ENCODE measurements at regions not wholly inside any gene's neighbourhood (a gene's known extent, or its start where the extent isn't known, plus 50 kb on each side); places are given as distances from the start of the nearest gene placed in this dataset.
"Not testable (repeated sequence)": the region's sequence is repeated elsewhere in the genome, so short reads cannot be mapped to it uniquely, and the experiment has no call there.

DNA sequence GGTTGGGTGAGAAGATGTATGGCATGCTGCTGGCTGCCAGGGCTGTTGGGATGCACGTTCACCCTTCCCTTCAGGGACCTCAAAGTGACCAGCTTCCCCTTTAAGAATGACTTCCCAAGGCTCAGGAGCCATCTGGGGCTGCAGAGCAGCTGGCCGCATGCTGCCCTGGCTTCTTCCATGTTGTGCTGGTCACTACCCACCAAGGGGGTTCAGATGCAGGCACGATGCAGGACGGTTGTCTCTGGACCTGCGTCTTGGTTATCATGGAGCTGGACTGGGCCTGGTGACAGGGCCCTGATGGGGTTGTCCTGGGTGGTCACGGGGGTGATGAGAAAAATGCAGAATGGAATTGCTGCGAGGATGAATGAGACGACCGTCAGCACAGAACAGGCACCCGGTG, 297.8 kb downstream of the POTED start:
- not testable (repeated sequence) for ATAC-seq

DNA sequence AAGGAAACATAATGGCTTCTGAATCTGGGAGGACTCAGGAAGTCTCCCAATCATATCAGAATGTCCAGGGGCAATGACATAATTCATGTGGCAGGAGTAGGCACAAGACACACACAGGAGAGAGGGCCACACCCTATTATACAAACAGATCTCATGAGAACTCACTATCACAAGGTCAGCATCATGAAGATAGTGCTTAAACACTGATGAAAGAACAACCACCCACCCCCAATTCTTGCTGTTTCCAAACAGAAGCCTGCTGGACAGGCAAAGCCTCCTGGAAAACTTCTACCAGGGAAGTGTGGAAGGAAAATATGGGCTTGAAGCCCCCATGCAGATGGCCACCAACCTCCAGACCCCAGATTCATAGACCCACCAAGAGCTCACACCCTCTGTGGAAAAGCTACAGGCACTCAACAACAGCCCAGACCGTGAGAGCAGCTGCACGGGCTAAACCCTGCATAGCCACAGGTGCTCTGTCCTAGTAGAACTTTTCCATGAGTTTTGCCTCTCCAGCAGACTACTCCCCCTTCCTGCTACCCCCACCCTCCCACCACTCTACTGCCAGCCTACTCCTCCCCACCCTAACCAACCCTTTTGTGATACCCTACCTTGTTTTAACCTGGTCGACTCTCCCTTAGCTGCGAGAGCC, 287.1 kb downstream of the POTED start:
- not testable (repeated sequence) for ATAC-seq

DNA sequence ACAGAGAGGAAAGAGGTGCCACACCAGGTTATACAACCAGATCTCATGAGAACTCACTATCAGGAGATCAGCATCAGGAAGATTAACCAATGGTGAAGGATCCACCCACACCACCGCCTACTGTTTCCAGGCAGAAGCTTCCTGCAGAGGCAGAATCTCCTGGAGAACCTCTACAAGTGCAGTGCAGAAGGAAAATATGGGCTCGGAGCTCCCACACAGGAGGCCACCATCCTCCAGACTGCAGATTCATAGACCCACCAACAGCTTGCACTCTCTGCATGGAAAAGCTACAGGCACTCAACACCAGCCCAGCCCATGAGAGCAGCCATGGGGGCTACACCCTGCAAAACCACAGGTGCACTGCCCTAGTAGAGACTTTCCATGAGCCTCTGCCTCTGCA, 284.0 kb downstream of the POTED start:
- not testable (repeated sequence) for ATAC-seq

DNA sequence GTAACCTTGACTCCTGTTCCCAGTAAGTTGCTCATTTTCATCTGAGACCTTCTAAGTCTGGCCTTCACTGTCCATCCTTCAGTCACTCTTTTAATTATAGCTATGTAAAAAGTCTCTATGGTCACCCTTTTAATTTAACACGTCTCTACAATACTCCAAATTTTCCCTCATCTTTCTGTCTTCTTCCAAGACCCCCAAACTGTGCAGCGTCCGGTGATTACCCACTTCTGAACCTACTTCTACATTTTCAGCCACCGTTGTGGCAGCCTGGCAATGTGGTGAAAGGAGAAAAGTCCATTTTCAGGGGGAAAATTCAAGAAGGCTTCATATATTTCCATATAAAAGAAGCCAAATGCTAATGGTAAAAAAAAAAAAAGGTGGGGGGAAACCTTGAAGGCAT, 283.4 kb downstream of the POTED start:
- not testable (repeated sequence) for ATAC-seq

DNA sequence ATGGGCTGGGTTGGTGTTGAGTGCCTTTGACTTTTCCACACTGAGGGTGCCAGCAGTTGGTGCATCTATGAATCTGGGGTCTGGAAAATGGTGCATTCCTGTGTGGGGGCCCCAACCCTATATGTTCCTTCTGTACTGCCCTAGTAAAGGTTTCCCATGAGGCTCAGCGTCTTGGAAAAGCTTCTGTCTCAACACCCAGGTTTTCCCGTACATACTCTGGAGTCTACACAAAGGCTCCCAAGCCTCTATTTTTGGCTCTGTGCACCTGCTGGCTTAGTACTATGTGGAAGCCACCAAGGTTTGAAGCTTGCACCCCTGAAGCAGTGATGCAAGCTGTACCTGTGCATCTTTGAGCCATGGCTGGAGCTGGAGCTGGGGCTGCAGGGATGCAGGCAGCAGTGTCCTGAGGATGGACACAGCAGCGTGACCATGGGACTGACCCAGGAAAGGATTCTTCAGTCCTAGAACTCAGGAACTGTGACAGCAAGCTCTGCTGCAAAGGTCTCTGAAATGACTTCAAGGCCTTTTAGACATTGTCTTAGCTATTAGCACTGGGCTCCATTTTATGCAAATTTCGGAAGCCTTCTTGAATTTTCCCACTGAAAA, 282.7 kb downstream of the POTED start:
- ATAC-seq = not testable (repeated sequence)

DNA sequence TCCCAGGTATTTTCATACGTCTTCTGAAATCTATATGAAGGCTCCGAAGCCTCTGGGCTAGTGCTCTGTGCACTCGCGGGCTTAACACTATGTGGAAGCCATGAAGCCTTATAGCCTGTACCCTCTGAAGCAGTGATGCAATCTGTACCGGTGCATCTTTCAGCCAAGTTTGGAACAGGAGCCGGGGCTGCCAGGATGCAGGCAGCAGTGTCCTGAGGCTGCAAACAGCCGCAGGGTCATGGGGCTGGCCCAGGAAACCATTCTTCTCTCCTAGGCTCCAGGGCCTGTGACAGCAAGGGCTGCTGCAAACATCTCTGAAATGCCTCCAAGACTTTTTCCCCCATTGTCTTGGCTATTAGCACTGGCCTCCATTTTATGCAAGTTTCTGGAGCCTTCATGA, 279.6 kb downstream of the POTED start:
- ATAC-seq = not testable (repeated sequence)

DNA sequence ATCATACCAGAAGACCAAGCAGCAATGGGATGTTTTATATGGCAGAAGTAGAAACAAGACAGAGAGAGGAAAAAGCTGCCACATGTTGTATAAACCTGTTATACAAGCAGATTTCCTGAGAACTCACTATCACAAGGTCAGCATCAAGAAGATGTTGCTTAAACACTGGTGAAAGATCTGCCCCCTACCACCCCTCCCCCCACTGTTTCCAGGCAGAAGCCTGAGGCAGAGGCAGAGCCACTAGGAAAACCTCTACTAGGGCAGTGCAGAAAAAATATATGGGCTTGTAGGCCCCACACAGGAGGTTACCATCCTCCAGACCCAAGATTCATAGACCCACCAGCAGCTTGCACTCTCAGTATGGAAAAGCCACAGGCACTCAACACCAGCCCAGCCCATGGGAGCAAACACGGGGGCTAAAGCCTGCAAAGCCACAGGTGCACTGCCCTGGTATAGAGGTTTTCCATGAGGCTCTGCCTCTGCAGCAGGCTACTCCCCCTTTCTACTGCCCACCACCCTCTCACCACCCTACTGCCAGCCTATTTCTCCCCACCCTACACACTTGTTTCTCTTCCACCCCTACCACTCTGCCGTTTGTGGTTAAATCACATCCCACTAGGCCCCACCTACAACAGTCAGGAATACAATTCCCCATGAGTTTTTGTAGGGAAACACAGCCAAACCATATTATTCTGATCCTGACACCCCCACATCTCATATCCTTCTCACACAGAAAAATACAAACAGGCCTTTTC, 274.2 kb downstream of the POTED start:
- ATAC-seq = not testable (repeated sequence)

DNA sequence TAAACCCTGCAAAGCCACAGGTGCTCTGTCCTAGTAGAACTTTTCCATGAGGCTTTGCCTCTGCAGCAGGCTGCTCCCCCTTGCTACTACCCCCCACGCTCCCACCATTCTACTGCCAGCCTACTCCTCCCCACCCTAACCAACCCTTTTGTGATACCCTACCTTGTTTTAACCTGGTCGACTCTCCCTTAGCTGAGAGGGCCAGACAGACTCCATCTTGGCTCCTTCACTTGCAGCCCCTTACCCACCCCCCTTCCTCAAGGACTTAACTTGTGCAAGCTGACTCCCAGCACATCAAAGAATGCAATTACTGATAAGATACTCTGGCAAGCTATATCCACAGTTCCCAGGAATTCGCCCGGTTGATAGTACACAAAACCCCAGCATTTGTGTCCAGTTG, 267.9 kb downstream of the POTED start:
- not testable (repeated sequence) for ATAC-seq

DNA sequence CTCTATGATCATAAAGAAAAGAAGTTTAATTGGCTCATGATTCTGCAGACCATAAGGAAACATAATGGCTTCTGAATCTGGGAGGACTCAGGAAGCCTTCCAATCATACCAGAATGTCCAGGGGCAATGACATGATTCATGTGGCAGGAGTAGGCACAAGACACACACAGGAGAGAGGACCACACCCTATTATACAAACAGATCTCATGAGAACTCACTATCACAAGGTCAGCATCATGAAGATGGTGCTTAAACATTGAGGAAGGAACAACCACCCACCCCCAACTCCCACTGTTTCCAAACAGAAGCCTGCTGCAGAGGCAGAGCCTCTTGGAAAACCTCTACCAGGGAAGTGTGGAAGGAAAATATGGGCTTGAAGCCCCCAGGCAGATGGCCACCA, 267.4 kb downstream of the POTED start:
- ATAC-seq = not testable (repeated sequence)

DNA sequence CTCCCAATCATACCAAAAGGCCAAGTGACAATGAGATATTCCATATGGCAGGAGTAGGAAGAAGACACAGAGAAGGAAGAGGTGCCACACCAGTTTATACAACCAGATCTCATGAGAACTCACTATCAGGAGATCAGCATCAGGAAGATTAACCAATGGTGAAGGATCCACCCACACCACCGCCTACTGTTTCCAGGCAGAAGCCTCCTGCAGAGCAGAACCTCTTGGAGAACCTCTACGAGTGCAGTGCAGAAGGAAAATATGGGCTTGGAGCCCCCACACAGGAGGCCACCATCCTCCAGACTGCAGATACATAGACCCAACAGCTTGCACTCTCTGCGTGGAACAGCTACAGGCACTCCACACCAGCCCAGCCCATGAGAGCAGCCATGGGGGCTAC, 264.4 kb downstream of the POTED start:
- ATAC-seq = not testable (repeated sequence)

DNA sequence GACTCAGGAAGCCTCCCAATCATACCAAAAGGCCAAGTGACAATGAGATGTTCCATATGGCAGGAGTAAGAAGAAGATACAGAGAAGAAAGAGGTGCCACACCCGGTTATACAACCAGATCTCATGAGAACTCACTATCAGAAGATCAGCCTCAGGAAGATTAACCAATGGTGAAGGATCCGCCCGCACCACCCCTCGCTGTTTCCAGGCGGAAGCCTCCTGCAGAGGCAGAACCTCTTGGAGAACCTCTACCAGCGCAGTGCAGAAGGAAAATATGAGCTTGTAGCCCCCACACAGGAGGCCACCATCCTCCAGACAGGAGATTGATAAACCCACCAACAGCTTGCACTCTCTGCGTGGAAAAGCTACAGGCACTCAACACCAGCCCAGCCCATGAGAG, 245.1 kb downstream of the POTED start:
- no peak for ATAC-seq

DNA sequence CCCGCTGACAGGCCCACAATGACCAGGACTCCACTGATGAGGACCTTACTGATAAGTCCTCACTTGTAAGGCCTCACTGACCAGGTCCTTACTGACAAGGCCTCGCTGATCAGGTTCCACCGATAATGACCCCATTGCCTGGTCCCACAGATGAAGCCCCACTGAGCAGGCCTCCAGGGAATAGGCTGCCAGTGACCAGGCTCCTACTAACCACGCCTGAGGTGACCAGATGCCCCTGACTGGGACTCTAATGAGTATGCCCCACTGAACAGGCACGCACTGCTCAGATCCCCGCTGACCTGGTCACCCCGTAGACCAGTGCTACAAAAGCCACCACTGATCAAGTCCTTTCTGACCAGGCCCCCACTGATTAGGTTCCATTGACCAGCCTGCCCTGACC, 241.2 kb downstream of the POTED start:
- ATAC-seq = not testable (repeated sequence)

DNA sequence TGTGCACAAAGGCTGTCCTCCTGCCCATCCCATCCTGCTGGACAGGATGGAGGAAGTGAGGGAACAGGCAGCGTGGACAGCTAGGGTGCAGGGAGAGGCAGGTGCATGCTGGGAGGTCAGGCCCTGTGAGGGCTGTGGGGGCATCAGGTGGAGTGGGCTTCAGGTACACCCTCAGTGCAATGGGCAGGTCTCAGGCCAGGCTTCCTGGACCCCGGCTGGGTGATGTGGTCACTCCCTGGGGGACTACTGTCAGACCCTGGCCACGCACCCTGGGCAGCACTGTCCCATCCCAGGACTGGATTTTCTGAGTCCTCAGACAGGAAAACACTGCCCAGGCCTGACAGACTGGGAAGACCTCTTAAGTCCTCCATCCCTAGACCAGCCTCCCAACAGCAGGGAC, 239.9 kb downstream of the POTED start:
- ATAC-seq = not testable (repeated sequence)

DNA sequence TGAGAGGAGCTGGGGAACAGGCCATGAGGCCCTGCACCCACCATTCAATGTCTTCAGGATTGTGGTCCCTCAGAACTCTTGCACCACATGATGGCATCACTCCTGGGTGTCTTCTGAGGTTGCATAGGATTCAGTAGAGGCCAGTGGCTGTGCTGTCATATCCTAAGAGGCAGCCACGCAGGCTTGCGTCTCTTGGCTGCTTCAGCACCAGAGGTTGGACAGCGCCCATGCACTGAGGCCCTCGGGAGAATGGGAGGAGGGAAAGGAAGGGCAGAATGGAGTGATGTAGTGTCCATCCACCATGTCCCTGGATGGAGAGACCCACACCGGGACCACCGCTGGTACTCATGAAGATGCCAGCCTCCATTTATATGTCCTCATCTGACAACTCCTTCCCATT, 237.1 kb downstream of the POTED start:
- not testable (repeated sequence) for ATAC-seq

DNA sequence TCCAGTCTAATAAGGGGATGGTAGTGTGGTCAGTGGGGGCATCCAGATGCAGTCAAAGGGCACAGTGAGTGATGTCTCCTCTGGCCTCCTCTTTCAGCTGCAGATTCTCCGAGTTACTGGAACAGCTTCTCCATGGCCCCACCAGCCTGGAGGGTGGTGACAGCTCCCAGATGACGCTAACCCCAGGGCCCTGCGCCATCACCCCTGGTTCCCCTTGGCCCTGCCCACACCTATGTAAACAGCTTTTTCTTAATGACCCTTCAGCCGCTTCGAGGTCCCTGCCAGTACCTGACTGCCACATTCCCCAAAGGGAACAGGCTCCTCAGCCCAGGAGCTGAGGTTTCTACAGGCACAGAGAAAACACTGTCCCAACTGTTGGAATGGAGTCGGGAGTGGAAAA, 235.0 kb downstream of the POTED start:
- not testable (repeated sequence) for ATAC-seq

DNA sequence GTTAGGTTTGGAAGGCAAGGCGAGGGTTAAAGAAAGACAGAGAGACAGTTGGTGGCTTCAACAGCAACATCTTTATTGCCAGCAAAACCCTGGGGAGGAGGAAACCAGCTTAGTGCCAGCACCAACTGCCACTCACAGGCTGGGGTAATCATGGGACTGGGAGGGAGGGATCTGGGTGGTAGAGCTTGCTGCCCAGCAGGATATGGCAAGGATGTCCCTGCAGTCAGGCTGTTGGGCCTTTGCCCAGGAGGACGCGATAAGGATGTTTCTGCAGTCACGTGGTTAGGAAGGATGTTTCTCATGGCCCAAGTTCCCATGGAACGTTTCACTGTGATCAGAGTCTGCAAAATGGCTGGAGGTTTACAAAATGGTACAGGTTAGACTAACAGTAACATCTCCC, 233.5 kb downstream of the POTED start:
- not testable (repeated sequence) for ATAC-seq

DNA sequence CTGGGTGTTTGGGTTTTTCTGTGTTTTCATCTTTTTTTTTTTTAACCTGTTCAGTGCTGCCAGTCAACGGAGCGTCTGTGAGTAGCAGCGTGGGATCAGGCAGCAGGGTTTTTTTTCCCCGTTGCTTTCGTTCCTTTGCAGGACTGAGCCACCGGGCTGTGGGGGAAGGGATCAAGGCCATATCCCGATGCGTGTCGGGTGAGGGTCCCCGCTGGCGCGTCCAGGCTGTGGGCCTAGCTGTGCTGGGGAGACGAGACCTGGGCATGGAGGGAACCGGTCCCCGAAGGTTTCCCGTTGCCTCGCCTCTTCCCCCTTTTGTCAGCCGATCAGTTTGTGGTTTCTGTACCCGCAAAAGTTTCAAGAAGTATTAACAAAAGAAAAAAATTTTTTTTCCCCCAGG, 218.1 kb downstream of the POTED start:
- not testable (repeated sequence) for ATAC-seq

DNA sequence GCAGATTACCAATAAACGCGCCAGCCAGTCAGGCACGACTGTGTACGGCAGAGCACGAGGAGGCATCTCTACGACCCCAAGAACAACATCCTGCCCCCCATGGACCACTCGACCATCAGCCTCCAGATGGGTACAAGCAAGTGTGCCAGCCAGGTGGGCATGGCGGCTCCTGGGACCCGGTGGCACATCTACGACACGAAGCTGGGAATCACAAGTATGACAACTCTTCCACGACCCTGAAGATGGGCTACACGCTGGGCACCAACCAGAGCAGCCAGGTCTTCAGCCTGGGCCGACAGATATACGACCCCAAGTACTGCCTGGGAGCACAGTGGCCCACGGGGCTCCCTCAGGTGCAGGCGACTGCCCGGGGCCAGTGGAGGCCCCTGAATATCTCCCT, 217.6 kb downstream of the POTED start:
- ATAC-seq = no peak

DNA sequence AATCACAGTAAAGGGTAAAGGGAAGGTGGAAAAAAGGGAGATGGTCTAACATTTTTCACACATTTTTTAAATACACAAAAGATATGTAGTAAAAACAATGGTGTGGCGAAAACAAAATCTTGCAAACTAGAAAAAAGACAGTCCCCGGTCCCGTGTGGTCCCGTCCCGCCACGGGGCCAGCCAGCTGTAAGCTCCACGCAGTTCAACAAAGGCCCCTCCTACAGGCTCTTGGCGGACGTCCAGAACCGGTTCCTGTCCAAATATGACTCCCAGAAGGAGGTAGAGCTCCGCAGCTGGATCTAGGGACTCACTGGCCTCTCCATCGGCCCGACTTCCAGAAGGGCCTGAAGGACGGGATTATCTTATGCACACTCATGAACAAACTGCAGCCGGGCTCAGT, 216.9 kb downstream of the POTED start:
- ATAC-seq = not testable (repeated sequence)

DNA sequence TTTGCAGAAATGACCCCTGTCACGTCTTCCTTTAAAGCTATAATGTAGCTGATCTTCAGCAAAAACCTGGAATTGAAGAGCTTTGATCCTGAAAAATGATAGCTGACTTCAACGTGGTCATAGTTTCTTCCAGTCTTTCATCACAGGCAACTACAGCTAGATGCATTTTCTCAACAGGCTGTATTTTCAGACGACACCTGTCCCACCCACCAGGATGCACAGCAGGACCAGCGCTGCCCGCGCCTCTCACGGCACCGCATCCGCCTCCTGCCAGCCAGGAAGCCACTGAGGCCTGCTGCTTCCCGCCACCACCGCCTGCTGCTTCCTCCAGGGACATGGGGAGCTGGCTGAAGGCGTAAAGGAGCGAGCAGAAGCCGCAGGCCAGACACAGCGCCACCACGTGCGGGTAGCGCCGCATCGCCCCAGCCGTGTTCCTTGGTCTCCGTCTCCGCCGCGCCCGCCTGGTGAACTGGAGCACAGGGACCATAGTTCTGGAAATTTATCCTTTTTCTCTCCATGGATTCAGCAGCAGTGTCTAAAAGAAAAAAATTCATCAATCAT, 215.7 kb downstream of the POTED start:
- not testable (repeated sequence) for ATAC-seq

DNA sequence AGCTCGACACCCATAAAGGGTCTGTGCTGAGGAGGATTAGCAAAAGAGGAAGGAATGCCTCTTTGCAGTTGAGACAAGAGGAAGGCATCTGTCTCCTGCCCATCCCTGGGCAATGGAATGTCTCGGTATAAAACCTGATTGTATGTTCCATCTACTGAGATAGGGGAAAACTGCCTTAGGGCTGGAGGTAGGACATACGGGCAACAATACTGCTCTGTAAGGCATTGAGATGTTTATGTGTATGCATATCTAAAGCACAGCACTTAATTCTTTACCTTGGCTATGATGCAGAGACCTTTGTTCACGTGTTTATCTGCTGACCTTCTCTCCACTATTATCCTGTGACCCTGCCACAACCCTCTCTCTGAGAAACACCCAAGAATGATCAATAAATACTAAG, 210.7 kb downstream of the POTED start:
- ATAC-seq = not testable (repeated sequence)

DNA sequence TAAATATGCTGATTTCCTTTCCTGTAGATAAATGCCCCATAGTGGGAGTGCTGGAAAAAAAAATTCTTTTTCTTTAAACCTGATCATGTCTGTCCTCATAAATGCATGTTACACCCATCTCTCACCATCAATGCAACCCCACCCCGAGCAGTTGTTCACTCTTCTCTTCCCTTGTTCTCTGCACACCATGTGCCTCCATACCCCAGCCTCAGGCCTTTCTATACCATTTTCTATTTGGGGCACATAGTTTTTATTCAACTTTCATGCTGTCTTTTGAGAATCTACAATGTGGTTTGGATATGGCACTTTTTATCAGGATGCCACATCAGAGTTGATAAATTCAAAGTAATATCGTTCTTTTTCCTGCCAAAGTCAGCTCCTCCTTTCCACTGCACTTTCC, 202.6 kb downstream of the POTED start:
- ATAC-seq = not testable (repeated sequence)

DNA sequence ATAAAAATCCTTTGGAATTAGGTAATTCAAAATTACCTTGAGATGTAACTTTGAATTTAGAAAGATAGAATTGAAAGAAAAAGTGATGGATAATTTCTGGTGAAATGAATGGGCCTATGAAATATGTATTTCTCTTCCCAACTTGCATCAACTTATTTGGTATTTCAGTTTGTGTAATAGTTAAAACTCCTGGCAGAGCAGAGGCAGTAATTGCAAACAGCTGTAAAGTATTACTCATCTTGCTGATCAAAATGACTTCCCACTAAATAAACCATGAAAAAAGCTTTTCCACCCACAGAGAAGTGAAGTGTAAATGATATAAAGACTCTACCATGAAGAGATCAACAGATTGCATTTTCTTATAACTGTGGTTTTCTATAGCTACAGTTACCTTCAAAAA, 201.0 kb downstream of the POTED start:
- ATAC-seq = not testable (repeated sequence)

DNA sequence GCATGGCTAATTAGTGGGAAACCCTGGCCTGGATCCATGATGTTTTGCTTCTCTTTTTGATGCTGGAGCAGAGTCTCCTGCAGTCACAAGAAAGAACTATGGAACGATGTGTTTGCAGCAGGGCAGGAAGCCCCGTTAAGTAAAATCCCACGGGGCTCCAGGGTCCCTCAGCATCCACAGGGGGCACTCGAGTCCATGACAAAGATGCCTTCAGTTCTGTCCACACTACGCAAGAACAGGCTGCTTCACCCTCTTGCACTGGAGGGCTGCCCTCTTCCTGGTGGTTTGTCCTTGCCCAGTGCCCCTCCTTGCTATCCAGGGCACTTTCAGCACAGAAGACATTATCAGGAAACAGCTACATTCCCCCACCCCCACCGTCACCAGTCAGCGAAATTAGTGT, 196.9 kb downstream of the POTED start:
- not testable (repeated sequence) for ATAC-seq

All from activated CD4-positive, CD25-positive, alpha-beta regulatory T cell treated with anti-CD3 and anti-CD28 coated beads, Interleukin-2, amount 50 U/mL, for 24 hours (primary cell).